Urothelium cell line (cell line): ENCODE measurements at regions not wholly inside any gene's neighbourhood (a gene's known extent, or its start where the extent isn't known, plus 50 kb on each side); places are given as distances from the start of the nearest gene placed in this dataset.

Experiments
- DNase-seq: peaks from one replicate; pipeline ENCODE4 v3.0.0; 2011; ENCODE audit warnings: low spot score, mixed read lengths
- FAIRE-seq: peaks from 2 replicates; lab custom pipeline; 2011; peaks lifted over from hg19 to GRCh38; lab: Jason Lieb, UNC

GRCh38 chr20:52823303-52823702 lies 148.9 kb upstream of the TSHZ2 start:
- DNase-seq = no peak
- peak; percentile 27 for FAIRE-seq

- no peak for DNase-seq
- FAIRE-seq = no peak
Measured at GRCh38 chr20:52820641-52821292, 151.4 kb upstream of the TSHZ2 start.

GRCh38 chr20:52818491-52818890 lies 153.7 kb upstream of the TSHZ2 start:
- FAIRE-seq = no peak

GRCh38 chr20:52817981-52818380 lies 154.2 kb upstream of the TSHZ2 start:
- FAIRE-seq = no peak

More at GRCh38 chr20:52818491-52818890, 153.7 kb upstream of the TSHZ2 start:
- no peak for DNase-seq

GRCh38 chr20:52817511-52817910 lies 154.6 kb upstream of the TSHZ2 start:
- no peak for DNase-seq
- no peak for FAIRE-seq

More at GRCh38 chr20:52817981-52818380, 154.2 kb upstream of the TSHZ2 start:
- no peak for DNase-seq

GRCh38 chr20:52814371-52814770 lies 157.8 kb upstream of the TSHZ2 start:
- DNase-seq (no peak), FAIRE-seq (peak; percentile 27)

GRCh38 chr20:52812231-52812847 lies 159.8 kb upstream of the TSHZ2 start:
- FAIRE-seq (no peak), DNase-seq (no peak)

- FAIRE-seq (no peak), DNase-seq (no peak)
Measured at GRCh38 chr20:52809003-52809402, 163.2 kb upstream of the TSHZ2 start.

GRCh38 chr20:52806918-52807317 lies 165.2 kb upstream of the TSHZ2 start:
- FAIRE-seq (no peak), DNase-seq (no peak)

- FAIRE-seq = no peak
- no peak for DNase-seq
Measured at GRCh38 chr20:52805843-52806242, 166.3 kb upstream of the TSHZ2 start.

- FAIRE-seq (no peak), DNase-seq (no peak)
Measured at GRCh38 chr20:52805296-52805571, 166.9 kb upstream of the TSHZ2 start.

GRCh38 chr20:52804497-52805295 lies 167.5 kb upstream of the TSHZ2 start:
- no peak for FAIRE-seq
- no peak for DNase-seq

- no peak for DNase-seq
- FAIRE-seq = peak; percentile 20
Measured at GRCh38 chr20:52801628-52802006, 170.5 kb upstream of the TSHZ2 start.

GRCh38 chr20:52800734-52801627 lies 171.2 kb upstream of the TSHZ2 start:
- DNase-seq (no peak), FAIRE-seq (peak; percentile 44)

- FAIRE-seq (no peak), DNase-seq (no peak)
Measured at GRCh38 chr20:52799130-52799529, 173.0 kb upstream of the TSHZ2 start.

- DNase-seq (no peak), FAIRE-seq (no peak)
Measured at GRCh38 chr20:52798124-52798523, 174.0 kb upstream of the TSHZ2 start.

GRCh38 chr20:52794853-52795252 lies 177.3 kb upstream of the TSHZ2 start:
- DNase-seq = no peak
- no peak for FAIRE-seq

GRCh38 chr20:52793339-52793963 lies 178.7 kb upstream of the TSHZ2 start:
- DNase-seq (no peak), FAIRE-seq (no peak)

GRCh38 chr20:52791091-52791490 lies 181.1 kb upstream of the TSHZ2 start:
- DNase-seq (no peak), FAIRE-seq (no peak)

- DNase-seq (no peak), FAIRE-seq (no peak)
Measured at GRCh38 chr20:52789716-52790115, 182.4 kb upstream of the TSHZ2 start.

GRCh38 chr20:52787962-52788361 lies 184.2 kb upstream of the TSHZ2 start:
- no peak for FAIRE-seq
- DNase-seq = no peak
